OCI-LY1 (cell line): ENCODE measurements at regions not wholly inside any gene's neighbourhood (a gene's known extent, or its start where the extent isn't known, plus 50 kb on each side); places are given as distances from the start of the nearest gene placed in this dataset.

Source experiments
- H2AFZ ChIP-seq: fragments of 200-600 bp; sonication (generic), shearing (Covaris generic); 2 replicates; pipeline ENCODE4 v1.6.0; 2014; ENCODE audit warnings: antibody characterized with exemption, mild to moderate bottlenecking, low read length
- H3F3A ChIP-seq: fragments of 200-600 bp; sonication (generic), shearing (Covaris generic); 2 replicates; pipeline ENCODE4 v1.6.0; 2014; ENCODE audit warnings: mild to moderate bottlenecking, antibody characterized with exemption, low read length, moderate library complexity; ENCODE audit not compliant: insufficient read depth
- H3K27ac ChIP-seq: fragments of 200-600 bp; sonication (generic); 2 replicates; pipeline ENCODE4 v1.5.1; 2014; ENCODE audit warnings: low read length, mixed run types, mild to moderate bottlenecking, low read depth; ENCODE audit not compliant: poor library complexity, severe bottlenecking
- H3K27me3 ChIP-seq: fragments of 200-600 bp; sonication (generic); 2 replicates; pipeline ENCODE4 v1.6.0; 2014; ENCODE audit warnings: antibody characterized with exemption, mild to moderate bottlenecking, low read length, moderate library complexity; ENCODE audit not compliant: insufficient read depth
- H3K36me3 ChIP-seq: fragments of 200-600 bp; sonication (generic); 2 replicates; pipeline ENCODE4 v1.6.1; 2014; ENCODE audit warnings: mild to moderate bottlenecking, antibody characterized with exemption, low read length, moderate library complexity, mixed read lengths; ENCODE audit not compliant: insufficient read depth
- H3K4me1 ChIP-seq: fragments of 200-600 bp; sonication (generic); 2 replicates; pipeline ENCODE4 v1.5.1; 2014; ENCODE audit warnings: mild to moderate bottlenecking, low read length, moderate library complexity; ENCODE audit not compliant: insufficient read depth, severe bottlenecking
- H3K4me2 ChIP-seq: fragments of 200-600 bp; sonication (generic), shearing (Covaris generic); 2 replicates; pipeline ENCODE4 v1.6.1; 2014; ENCODE audit warnings: low read length
- H3K4me3 ChIP-seq: fragments of 200-600 bp; sonication (generic); 2 replicates; pipeline ENCODE4 v1.5.1; 2014; ENCODE audit warnings: low read length, low read depth, mild to moderate bottlenecking, mixed read lengths; ENCODE audit not compliant: poor library complexity, severe bottlenecking
- H3K79me2 ChIP-seq: fragments of 200-600 bp; shearing (Covaris generic); 2 replicates; pipeline ENCODE4 v1.6.1; 2016; ENCODE audit warnings: mixed run types, low read length, mixed read lengths; ENCODE audit not compliant: insufficient read depth
- H3K9ac ChIP-seq: fragments of 200-600 bp; sonication (generic), shearing (Covaris generic); 2 replicates; pipeline ENCODE4 v1.6.1; 2014; ENCODE audit warnings: mild to moderate bottlenecking, low read length, mixed read lengths
- H3K9me2 ChIP-seq: fragments of 200-600 bp; sonication (generic), shearing (Covaris generic); 2 replicates; pipeline ENCODE4 v1.6.1; 2014; ENCODE audit warnings: low read depth, mild to moderate bottlenecking, low read length, mixed read lengths
- H3K9me3 ChIP-seq: fragments of 200-600 bp; shearing (Covaris generic); 2 replicates; pipeline ENCODE4 v1.6.1; 2014; ENCODE audit warnings: low read length, mixed read lengths
- H4K20me1 ChIP-seq: fragments of 200-600 bp; sonication (generic), shearing (Covaris generic); 2 replicates; pipeline ENCODE4 v1.6.0; 2016; ENCODE audit warnings: mild to moderate bottlenecking, low read length; ENCODE audit not compliant: insufficient read depth
- EZH2 ChIP-seq: fragments of 200-600 bp; sonication (generic), shearing (Covaris generic); IDR thresholded peaks from 2 replicates; pipeline ENCODE4 v1.8.0; 2017; ENCODE audit warnings: borderline replicate concordance, mixed run types, mild to moderate bottlenecking, antibody characterized with exemption, low read length, moderate library complexity, mixed read lengths
- TF ChIP-seq, protein P1 (sequence below): fragments of 200-600 bp; sonication (generic), shearing (Covaris generic); IDR thresholded peaks from 2 replicates; pipeline ENCODE4 v1.5.1; 2017; ENCODE audit warnings: mild to moderate bottlenecking, antibody characterized with exemption, low read length, moderate library complexity, mixed read lengths

- no peak overlapping the region for H3K4me2 ChIP-seq
- no peaks in the 10 kb centered on the region for H3K9me2 ChIP-seq
- no peaks in the 10 kb centered on the region for H4K20me1 ChIP-seq
- no peaks in the 10 kb centered on the region for H3K36me3 ChIP-seq
- no peaks in the 10 kb centered on the region for H3F3A ChIP-seq
- H3K4me1 ChIP-seq: no peaks in the 10 kb centered on the region
- no peaks in the 10 kb centered on the region for H3K9me3 ChIP-seq
- no peak for TF ChIP-seq EZH2
- H3K79me2 ChIP-seq: no peaks in the 10 kb centered on the region
- no peak overlapping the region for H3K27ac ChIP-seq
- H2AFZ ChIP-seq: no peak overlapping the region
- no peaks in the 10 kb centered on the region for H3K27me3 ChIP-seq
- no peak overlapping the region for H3K4me3 ChIP-seq
- H3K9ac ChIP-seq: no peak overlapping the region
These were observed 610.7 kb downstream of the QKI start for GRCh38 chr6:164025180-164025579.

DNA sequence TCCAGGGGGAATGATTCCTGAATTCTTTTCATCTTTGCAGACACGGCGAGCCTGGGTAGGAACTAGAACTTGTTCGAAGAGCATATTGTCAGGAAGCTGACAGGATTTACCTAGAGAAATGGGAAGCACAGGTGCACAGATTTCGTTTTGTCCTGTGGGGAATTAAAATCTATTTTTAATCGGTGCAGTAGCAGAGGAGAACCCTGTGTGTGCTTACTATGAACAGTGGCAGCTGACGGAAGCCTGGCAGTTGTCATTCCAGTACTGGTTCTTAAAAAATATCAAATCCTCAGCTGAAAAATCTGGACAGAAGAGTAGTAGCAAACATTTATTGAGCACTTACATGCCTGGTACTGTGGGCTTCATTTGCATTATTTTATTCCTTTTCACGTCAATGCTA is 609.0 kb downstream of the QKI start:
- TF ChIP-seq, protein P1, sequence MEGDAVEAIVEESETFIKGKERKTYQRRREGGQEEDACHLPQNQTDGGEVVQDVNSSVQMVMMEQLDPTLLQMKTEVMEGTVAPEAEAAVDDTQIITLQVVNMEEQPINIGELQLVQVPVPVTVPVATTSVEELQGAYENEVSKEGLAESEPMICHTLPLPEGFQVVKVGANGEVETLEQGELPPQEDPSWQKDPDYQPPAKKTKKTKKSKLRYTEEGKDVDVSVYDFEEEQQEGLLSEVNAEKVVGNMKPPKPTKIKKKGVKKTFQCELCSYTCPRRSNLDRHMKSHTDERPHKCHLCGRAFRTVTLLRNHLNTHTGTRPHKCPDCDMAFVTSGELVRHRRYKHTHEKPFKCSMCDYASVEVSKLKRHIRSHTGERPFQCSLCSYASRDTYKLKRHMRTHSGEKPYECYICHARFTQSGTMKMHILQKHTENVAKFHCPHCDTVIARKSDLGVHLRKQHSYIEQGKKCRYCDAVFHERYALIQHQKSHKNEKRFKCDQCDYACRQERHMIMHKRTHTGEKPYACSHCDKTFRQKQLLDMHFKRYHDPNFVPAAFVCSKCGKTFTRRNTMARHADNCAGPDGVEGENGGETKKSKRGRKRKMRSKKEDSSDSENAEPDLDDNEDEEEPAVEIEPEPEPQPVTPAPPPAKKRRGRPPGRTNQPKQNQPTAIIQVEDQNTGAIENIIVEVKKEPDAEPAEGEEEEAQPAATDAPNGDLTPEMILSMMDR: no peak
- no peak overlapping the region for H3K9ac ChIP-seq
- no peaks in the 10 kb centered on the region for H3K9me2 ChIP-seq
- H3F3A ChIP-seq: no peaks in the 10 kb centered on the region
- no peaks in the 10 kb centered on the region for H3K27me3 ChIP-seq
- H4K20me1 ChIP-seq: no peaks in the 10 kb centered on the region
- H3K4me3 ChIP-seq: no peak overlapping the region
- no peaks in the 10 kb centered on the region for H3K9me3 ChIP-seq
- H3K4me2 ChIP-seq: no peak overlapping the region
- H3K27ac ChIP-seq: no peak overlapping the region
- no peaks in the 10 kb centered on the region for H3K4me1 ChIP-seq
- no peak overlapping the region for H2AFZ ChIP-seq
- no peaks in the 10 kb centered on the region for H3K79me2 ChIP-seq
- no peaks in the 10 kb centered on the region for H3K36me3 ChIP-seq

DNA sequence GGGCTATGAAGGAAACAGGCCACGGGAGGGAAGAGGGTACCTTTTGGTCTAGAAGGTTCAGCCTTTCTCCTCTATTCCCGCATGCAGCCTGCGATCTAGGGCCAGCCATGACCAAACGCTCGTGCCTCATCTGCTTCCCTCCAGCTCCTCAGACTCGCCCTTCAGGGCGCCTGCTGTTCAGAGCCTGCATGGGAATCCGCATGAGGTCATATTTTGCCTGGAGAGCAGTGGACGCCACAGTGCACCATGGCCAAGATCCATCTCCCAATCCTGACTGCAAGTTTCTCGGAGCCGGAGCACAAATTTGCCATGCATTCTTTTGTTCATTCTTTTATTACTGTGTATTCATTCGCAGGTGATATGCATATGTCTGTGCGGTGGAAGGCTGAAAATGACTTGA is 608.1 kb downstream of the QKI start:
- H3K79me2 ChIP-seq: no peaks in the 10 kb centered on the region
- no peaks in the 10 kb centered on the region for H4K20me1 ChIP-seq
- H3K27ac ChIP-seq: no peak overlapping the region
- no peak overlapping the region for H3K4me3 ChIP-seq
- no peaks in the 10 kb centered on the region for H3K9me2 ChIP-seq
- TF ChIP-seq, protein P1: no peak
- no peak for TF ChIP-seq EZH2
- no peak overlapping the region for H3K9ac ChIP-seq
- no peaks in the 10 kb centered on the region for H3K27me3 ChIP-seq
- no peaks in the 10 kb centered on the region for H3K36me3 ChIP-seq
- H3K4me1 ChIP-seq: no peaks in the 10 kb centered on the region
- no peak overlapping the region for H2AFZ ChIP-seq
- no peak overlapping the region for H3K4me2 ChIP-seq
- H3F3A ChIP-seq: no peaks in the 10 kb centered on the region
- no peaks in the 10 kb centered on the region for H3K9me3 ChIP-seq

DNA sequence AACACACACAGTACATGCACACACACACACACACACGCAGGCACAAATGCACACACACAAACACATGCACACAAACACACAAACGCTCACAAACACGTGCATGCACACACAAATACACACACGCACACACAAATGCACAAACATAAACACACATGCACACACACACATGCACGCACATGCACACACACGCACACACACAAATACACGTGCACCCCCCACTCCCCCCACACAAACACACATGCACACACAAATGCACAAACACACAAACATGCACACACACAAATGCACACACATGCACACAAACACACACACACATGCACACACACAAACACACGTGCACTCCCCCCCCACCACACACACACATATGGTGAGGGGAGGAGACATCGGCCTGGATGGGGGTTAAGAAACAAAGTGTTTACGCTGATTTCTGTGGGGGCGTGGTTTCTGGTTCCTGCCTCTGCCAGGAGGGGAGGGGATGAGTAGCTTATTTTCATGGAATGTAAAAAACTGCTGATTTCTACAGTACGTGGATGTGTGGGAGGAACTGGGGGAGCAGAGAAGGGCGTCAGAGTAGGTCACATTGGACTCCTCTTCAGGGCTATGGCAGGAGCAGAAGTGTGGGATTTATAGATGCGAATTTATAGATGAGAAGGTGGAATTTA is 607.2 kb downstream of the QKI start:
- Histone ChIP-seq H4K20me1 (no peaks in the 10 kb centered on the region), H3K4me2 (no peak overlapping the region), H3K4me3 (no peak overlapping the region), H3K4me1 (no peaks in the 10 kb centered on the region), H3K27ac (no peak overlapping the region), H3K9ac (no peak overlapping the region), H2AFZ (no peak overlapping the region), H3K79me2 (no peaks in the 10 kb centered on the region), H3K36me3 (no peaks in the 10 kb centered on the region), H3K9me3 (no peaks in the 10 kb centered on the region), H3K9me2 (no peaks in the 10 kb centered on the region), H3K27me3 (no peaks in the 10 kb centered on the region), H3F3A (no peaks in the 10 kb centered on the region)
- TF ChIP-seq, protein P1: no peak
- no peak for TF ChIP-seq EZH2
